Prostate gland (tissue), 2 donors: ENCODE measurements at regions not wholly inside any gene's neighbourhood (a gene's known extent, or its start where the extent isn't known, plus 50 kb on each side); places are given as distances from the start of the nearest gene placed in this dataset.

Source experiments
- CTCF ChIP-seq, 4 experiments: fragments of 200-600 bp in 2 of 4; fragments of 450-650 bp in 2 of 4; sonication (generic) in 2 of 4; IDR thresholded peaks; 1 replicate in 3 of 4; 2 replicates in 1 of 4; pipeline ENCODE4 v1.5.1; 2016 to 2019; ENCODE audit warnings: antibody characterized with exemption in 4 of 4, mild to moderate bottlenecking in 2 of 4, moderate library complexity in 2 of 4
- POLR2A ChIP-seq: fragments of 450-650 bp; IDR thresholded peaks from one replicate; pipeline ENCODE4 v1.6.1; 2016; ENCODE audit warnings: antibody characterized with exemption, mild to moderate bottlenecking

- TF ChIP-seq POLR2A (no peak), CTCF (IDR thresholded peaks at IDR 0.05) (no peak)
Observed at GRCh38 chr14:25955772-25956171, 642.1 kb downstream of the NOVA1 start.
